SU-DHL-6 (cell line): ENCODE measurements at regions not wholly inside any gene's neighbourhood (a gene's known extent, or its start where the extent isn't known, plus 50 kb on each side); places are given as distances from the start of the nearest gene placed in this dataset.

ENCODE experiments used
- H2AFZ ChIP-seq: fragments of 200-600 bp; sonication (generic); 2 replicates; pipeline ENCODE4 v1.6.1; 2014; ENCODE audit warnings: low read depth, mild to moderate bottlenecking, moderate library complexity, mixed read lengths, antibody characterized with exemption, low read length; ENCODE audit not compliant: severe bottlenecking
- H3F3A ChIP-seq: fragments of 200-600 bp; shearing (Covaris generic); 2 replicates; pipeline ENCODE4 v1.6.0; 2016; ENCODE audit warnings: antibody characterized with exemption, mild to moderate bottlenecking; ENCODE audit not compliant: insufficient read depth
- H3K27ac ChIP-seq: fragments of 200-600 bp; sonication (generic); 2 replicates; pipeline ENCODE4 v1.5.1; 2016; ENCODE audit warnings: low read depth, mild to moderate bottlenecking, low read length, moderate library complexity, mixed read lengths
- H3K27me3 ChIP-seq: fragments of 200-600 bp; sonication (generic), shearing (Covaris generic); 2 replicates; pipeline ENCODE4 v1.6.0; 2014; ENCODE audit warnings: mild to moderate bottlenecking, low read length
- H3K36me3 ChIP-seq: fragments of 200-600 bp; sonication (generic); 2 replicates; pipeline ENCODE4 v1.6.1; 2014; ENCODE audit warnings: mild to moderate bottlenecking, low read length, mixed read lengths
- H3K4me2 ChIP-seq: fragments of 300-600, 200-600 bp; shearing (Covaris generic), sonication (generic); 2 replicates; pipeline ENCODE4 v1.6.0; 2014; ENCODE audit warnings: low read length, low read depth, mild to moderate bottlenecking; ENCODE audit not compliant: poor library complexity, severe bottlenecking
- H3K4me3 ChIP-seq: fragments of 200-600 bp; sonication (generic); 2 replicates; pipeline ENCODE4 v1.5.1; 2014; ENCODE audit warnings: antibody characterized with exemption, low read length, mild to moderate bottlenecking, mixed read lengths; ENCODE audit not compliant: insufficient read depth, poor library complexity, severe bottlenecking
- H3K79me2 ChIP-seq: fragments of 200-600 bp; sonication (generic); 2 replicates; pipeline ENCODE4 v1.6.1; 2014; ENCODE audit warnings: mild to moderate bottlenecking, low read length, moderate library complexity; ENCODE audit not compliant: insufficient read depth
- H3K9ac ChIP-seq: fragments of 200-600 bp; sonication (generic); 2 replicates; pipeline ENCODE4 v1.7.0; 2014; ENCODE audit warnings: mild to moderate bottlenecking, low read length
- H3K9me2 ChIP-seq: fragments of 200-600 bp; sonication (generic); replicated peaks from 2 replicates; pipeline ENCODE4 v1.6.1; 2014; ENCODE audit warnings: low read length; ENCODE audit not compliant: insufficient read depth
- H3K9me3 ChIP-seq: fragments of 200-600 bp; sonication (generic); 2 replicates; pipeline ENCODE4 v1.6.1; 2014; ENCODE audit warnings: low read length, mixed read lengths; ENCODE audit not compliant: insufficient read depth
- H4K20me1 ChIP-seq: fragments of 200-600 bp; sonication (generic); 2 replicates; pipeline ENCODE4 v1.6.1; 2014; ENCODE audit warnings: low read depth, mild to moderate bottlenecking, antibody characterized with exemption, low read length, moderate library complexity, mixed read lengths
- CTCF ChIP-seq: fragments of 200-600 bp; sonication (generic); IDR thresholded peaks from one replicate; pipeline ENCODE4 v1.5.1; 2017; ENCODE audit warnings: antibody characterized with exemption, mild to moderate bottlenecking, low read length, moderate library complexity; ENCODE audit not compliant: insufficient read depth, poor library complexity, severe bottlenecking
- EZH2phosphoT487 ChIP-seq: fragments of 200-600 bp; sonication (generic), shearing (Covaris generic); conservative IDR thresholded peaks from 2 replicates; pipeline ENCODE4 v1.6.1; 2018; ENCODE audit warnings: mild to moderate bottlenecking, antibody characterized with exemption, low read length, moderate library complexity, mixed read lengths

GRCh38 chr2:12197133-12197532 is 450.7 kb downstream of the LPIN1 start:
- Histone ChIP-seq H3K27me3 (no peaks in the 10 kb centered on the region), H3F3A (no peaks in the 10 kb centered on the region), H3K9me2 (no peaks in the 10 kb centered on the region), H3K36me3 (no peaks in the 10 kb centered on the region), H3K79me2 (no peaks in the 10 kb centered on the region), H4K20me1 (no peaks in the 10 kb centered on the region), H3K9me3 (no peaks in the 10 kb centered on the region), H3K4me3 (no peak overlapping the region), H2AFZ (no peak overlapping the region), H3K9ac (no peak overlapping the region), H3K27ac (no peak overlapping the region), H3K4me2 (no peak overlapping the region)
- no peak for TF ChIP-seq CTCF
- TF ChIP-seq EZH2phosphoT487: no peak

- Histone ChIP-seq H2AFZ (no peak overlapping the region), H4K20me1 (no peaks in the 10 kb centered on the region), H3K79me2 (no peaks in the 10 kb centered on the region), H3K36me3 (no peaks in the 10 kb centered on the region), H3K4me2 (no peak overlapping the region), H3K9me3 (0 out of 2 replicates have a peak, but pooled peaks cover under 1% of the 10 kb centered on the region), H3K4me3 (no peak overlapping the region), H3K27ac (no peak overlapping the region), H3K27me3 (no peaks in the 10 kb centered on the region), H3K9ac (no peak overlapping the region), H3F3A (no peaks in the 10 kb centered on the region), H3K9me2 (no peaks in the 10 kb centered on the region)
- no peak for TF ChIP-seq EZH2phosphoT487
- no peak for TF ChIP-seq CTCF
These were observed 453.2 kb downstream of the LPIN1 start for GRCh38 chr2:12199491-12200211.

- H3K27ac ChIP-seq: no peak overlapping the region
- no peaks in the 10 kb centered on the region for H3K9me2 ChIP-seq
- no peak overlapping the region for H3K4me3 ChIP-seq
- H3K79me2 ChIP-seq: no peaks in the 10 kb centered on the region
- H3K36me3 ChIP-seq: no peaks in the 10 kb centered on the region
- H4K20me1 ChIP-seq: no peaks in the 10 kb centered on the region
- no peak overlapping the region for H2AFZ ChIP-seq
- H3K27me3 ChIP-seq: no peaks in the 10 kb centered on the region
- H3F3A ChIP-seq: no peaks in the 10 kb centered on the region
- no peak overlapping the region for H3K9ac ChIP-seq
- no peak overlapping the region for H3K4me2 ChIP-seq
- TF ChIP-seq CTCF: no peak
- peaks cover 7% of the 10 kb centered on the region; the same call in 1 of the 2 replicates for H3K9me3 ChIP-seq
These were observed 454.9 kb downstream of the LPIN1 start for GRCh38 chr2:12201369-12201768.
